CD4-positive, alpha-beta T cell treated with Interleukin-6 at 100 ng/mL for 8 hours (primary cell): ENCODE measurements at regions not wholly inside any gene's neighbourhood (a gene's known extent, or its start where the extent isn't known, plus 50 kb on each side); places are given as distances from the start of the nearest gene placed in this dataset.
A peak's percentile ranks its signal among the peaks of the same experiment; 100 is the strongest.
"Not testable (repeated sequence)": the region's sequence is repeated elsewhere in the genome, so short reads cannot be mapped to it uniquely, and the experiment has no call there.

Source experiments
- DNase-seq: peaks from one replicate; pipeline ENCODE4 v3.0.0-alpha.2; 2020; ENCODE audit warnings: mixed read lengths, low spot score

DNA sequence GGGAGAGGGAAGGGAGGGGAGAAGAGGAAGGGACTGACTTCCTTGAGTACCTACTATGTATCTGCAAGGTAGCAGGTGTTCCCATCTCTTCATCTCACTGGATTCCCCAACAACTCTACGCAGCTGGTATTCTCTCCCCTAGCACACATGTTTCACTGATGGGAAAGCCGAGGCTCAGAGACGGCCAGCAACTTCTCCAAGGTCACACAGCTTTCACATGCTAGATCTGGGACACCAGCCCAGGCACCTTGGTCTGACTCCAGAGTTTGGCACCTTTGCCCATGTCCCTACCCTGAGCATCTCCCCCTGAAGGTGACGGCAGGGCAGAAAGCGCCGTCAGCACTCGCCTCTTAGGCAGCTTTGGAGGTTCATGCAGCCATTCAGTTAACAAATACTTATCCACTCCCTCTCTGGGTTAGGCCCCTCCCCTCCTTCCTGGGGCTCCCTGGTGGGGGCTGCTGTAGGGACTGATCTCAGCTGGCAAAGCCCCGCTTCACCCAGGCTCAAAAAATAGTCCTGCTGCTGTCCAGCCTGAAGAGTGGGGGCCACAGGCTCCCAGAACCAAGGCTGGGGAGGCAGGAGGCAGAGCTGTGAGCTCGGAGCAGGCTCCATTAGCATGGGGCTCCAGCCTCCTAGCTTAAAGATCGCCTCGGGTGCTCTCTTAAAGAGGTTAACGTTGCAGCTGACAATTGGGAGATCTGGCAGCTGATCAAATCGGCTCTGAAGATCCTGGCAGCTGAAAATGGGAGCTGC lies 79.4 kb downstream of the IGLL1 start:
- no peak for DNase-seq

DNA sequence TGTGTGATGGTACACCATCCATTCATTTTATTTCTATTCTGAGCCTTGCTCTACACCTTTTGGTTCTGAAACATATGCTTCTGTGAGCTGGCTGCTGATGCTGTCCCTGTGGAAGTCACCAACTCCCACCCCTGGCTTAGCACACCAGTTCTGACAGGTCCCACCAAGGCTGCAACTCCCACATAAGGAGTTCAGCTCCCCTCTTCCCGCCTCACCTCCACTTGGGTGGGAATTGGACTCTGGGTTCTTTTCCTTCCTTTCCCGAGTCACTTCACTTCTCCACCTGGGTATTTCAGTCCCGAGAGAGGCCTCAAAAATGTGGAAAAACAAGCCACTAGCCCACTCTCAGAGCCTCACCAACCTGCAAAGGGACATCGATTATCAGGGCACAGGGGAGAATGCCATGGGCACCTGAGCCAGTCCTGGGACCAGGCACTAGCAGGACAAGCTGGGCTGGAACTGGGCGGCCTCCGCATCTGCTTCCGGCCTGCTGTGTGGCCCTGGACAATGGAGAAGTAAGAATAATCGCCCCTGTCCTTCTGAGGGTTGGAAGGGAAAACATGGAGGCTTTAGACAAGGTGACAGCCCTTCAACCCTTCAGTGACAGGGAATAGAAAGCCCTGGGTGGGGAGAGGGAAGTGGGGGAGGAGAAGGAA lies 80.1 kb downstream of the IGLL1 start:
- no peak for DNase-seq

DNA sequence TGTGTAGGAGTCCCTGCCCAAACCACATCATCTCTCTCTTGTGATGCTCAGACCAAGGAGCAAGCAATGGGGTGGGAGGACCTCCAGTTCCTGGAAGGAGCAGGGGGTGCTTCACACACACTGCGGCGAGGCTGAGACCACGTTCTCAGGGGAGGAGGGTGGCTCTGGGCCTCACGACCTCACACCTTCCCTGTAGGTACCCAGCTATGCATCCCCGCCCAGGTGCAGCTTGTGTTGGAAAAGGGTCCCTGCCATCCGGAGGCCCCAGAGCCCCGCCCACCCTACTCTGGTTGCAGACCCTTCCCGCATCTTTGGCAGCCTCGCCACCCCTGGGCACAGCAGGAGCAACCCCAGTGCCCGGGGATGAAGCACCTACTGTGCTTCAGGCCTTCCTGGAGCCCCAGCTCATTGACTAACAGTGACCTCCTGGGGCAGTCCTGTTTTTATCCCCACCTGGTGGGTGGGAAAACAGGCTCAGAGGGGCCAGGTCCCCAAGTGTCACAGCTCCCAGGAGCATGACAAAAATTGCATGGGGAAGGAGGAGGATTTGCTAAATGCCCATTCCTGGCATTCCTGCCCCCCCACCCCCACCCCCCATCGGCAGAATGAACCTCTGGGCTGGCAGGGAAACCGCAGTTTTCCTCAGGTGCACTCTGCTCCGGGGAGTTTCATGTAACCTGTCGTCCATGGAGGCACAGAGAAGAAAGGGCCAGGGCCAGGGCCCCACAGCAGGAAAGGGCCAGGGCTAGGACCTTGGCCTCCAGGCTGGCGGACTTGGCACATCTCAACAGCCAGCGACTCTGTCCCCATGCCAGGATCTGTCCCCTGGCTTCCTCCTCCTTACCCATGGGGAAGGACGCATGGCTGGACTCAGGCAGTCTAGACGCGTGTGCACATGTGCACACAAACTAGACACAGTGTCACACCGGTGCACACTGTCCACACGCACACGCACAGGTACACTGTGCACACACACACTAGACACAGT lies 81.0 kb downstream of the IGLL1 start:
- no peak for DNase-seq

DNA sequence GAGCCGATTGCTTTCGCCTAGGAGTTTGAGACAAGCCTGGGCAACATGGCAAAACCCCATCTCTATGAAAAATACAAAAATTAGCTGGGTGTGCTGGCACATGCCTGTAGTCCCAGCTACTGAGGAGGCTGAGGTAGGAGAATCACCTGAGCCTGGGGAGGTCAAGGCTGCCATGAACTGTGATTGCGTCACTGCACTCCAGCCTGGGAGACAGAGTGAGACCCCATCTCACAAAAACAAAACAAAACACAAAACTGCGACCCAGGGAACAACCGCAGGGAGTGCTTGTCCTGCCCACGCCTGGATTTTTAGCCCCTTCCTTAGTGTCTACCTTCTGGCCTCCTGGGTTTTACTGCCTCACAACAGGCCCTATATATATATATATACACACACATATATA lies 82.2 kb downstream of the IGLL1 start:
- DNase-seq, result not testable (repeated sequence)

DNA sequence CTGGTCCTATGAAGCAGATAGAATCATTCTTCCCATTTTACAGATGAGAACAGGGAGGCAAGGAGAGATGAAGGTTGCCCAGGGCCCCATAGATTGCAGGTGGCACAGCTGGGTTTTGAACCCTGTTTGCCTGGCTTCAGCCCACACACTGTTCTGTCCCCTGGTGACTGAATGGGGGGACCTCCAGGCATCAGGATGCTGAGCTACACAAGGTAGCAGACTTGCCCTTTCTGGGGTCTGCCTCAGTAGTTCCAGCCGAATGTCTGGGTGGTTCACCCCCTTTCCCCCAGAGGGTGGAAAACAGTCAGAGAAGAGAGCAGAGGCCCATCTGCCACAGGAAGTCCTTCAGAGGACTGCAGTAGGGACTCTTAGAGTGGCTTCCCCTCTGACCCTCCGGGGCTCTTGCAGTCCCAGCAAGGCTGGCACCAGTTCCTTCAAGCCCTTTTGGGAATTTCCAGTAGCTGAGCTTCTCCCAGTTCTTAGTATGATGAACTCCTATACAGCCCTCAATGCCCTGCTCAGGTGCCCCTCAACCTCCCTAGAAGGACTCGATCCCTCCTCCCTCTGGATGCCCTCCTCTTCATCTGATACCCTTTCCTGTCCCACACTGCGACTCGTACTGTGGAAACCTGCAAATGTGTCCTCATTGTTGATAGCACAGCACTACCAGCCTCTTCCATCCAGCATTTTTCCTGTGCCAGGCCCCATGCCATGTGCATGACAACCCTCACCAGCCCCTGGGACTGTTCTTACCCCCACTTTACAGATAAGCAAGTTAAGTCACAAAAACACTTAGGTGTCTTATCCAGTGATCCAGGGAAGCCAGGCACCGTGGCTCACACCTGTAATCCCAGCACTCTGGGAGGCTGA lies 82.8 kb downstream of the IGLL1 start:
- DNase-seq, result no peak

DNA sequence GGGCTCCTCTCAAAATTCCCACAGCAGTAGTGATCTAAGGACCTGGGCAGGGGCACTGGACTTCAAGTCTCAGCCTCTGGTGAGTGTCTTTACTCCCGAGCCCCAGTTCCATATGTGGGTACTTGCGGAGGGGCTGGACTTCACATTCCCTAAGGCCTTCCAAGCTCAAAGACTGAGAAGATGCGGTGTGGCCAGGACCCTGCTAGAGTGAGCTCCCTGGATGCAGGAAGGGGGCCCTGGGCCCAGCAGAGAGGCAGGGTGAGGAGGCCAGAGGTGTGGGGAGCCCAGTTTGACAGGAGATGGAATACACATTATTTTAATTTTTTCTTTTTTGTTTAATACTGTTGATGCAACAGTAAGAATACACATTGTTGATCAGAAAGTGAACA lies 83.7 kb downstream of the IGLL1 start:
- no peak for DNase-seq

DNA sequence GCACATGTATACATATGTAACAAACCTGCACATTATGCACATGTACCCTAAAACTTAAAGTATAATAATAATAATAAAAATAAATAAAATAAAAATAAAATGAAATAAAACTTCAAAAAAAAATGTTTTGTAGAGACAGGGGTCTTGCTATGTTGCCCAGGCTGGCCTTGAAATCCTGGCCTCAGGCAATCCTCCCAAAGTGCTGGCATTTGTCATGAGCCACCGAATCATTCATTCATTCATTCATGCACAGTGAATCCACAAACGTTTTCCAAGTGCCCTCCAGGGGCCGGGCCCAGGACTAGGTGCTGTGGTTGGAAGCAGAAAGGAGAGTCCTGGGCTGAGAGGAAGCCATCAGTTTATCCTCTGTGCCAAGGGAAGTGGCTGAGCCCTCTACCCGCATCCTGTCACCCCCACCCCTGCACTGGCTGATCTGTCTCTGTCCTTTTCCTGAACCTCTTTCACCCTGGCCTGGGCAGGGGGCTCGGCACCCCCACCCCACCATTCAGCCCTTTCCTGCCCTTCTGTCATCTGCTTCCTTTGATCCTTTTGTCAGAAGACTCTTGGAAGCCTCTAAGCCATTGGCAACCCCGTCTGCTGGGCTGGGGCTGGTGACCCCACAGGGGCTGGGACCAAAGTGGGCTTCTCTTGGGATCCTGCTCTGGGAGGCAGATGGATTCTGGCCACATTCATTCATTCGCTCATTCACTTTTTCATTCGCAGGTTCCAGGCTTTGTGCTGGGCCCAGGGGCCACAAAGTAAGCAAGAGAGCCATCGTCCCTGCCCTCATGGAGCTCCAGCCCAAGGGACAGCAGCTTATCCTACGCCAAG lies 84.3 kb downstream of the IGLL1 start:
- DNase-seq, result peak; percentile 12

DNA sequence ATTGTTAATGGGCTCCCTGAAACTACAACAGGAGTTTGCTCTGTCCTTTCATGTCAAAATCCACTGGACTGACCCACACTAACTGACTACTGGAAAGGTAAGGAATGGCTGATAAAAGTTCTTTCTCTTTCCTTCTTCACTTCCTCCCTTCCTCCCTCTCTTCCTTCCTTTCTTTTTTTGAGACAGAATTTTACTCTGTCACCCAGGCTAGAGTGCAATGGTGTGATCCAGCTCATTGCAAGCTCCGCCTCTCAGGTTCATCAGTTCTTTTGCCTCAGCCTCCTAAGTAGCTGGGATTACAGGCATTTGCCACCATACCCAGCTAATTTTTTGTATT lies 85.2 kb downstream of the IGLL1 start:
- no peak for DNase-seq

DNA sequence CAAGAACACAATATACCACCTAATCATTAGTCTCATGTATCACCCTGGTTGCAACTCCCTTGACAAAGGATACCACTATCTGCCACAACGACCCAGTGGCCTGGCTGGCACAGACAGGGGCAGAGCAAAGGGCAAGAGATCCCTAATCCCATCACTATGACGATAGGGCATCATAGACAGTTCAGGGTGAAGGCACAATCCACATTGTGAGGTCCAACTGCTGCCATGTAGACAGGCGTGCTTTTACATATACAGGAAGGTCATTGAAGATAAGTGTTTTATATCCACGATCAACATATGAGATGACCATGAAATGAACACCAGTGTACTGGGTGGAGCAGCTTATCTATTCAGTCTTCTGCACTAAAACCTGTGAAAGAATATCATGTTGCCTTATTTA lies 94.6 kb downstream of the IGLL1 start:
- no peak for DNase-seq

DNA sequence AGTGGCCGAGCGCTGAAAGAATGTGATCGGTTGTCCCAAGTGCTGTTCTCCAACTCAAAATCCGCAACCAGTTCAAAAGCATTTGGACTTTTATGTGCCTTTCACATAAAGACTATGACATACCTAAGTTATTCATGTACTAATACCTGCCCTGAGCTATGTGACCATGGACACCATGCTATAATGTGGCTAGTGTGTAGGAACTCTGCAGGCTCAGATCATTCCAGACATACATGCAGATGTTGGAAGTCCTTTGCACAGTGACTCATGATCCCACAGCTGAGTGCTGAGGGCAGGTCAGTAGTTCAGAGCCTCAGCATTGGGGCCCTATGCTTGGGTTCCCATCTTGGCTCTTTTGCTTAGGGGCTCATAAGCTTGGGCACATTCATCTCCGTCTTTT lies 95.4 kb downstream of the IGLL1 start:
- no peak for DNase-seq

DNA sequence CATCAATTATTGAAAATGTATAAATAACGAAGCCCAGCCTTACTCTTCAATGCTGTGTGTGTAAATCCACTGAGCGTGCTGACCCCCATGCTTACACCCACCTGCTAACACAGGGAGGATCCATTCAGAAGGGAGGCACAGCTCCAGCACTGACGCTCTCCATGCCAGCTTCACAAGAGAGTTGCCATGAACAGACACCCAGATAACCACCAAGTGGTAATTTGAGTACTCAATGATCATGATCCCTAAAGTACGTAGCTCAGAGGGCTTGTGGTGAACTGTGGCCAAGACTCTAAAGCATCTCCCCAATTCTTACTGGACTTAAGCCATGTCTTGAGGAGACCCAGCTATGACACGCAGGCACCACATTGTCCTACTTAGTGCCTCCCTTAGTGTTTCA lies 98.7 kb downstream of the IGLL1 start:
- no peak for DNase-seq

DNA sequence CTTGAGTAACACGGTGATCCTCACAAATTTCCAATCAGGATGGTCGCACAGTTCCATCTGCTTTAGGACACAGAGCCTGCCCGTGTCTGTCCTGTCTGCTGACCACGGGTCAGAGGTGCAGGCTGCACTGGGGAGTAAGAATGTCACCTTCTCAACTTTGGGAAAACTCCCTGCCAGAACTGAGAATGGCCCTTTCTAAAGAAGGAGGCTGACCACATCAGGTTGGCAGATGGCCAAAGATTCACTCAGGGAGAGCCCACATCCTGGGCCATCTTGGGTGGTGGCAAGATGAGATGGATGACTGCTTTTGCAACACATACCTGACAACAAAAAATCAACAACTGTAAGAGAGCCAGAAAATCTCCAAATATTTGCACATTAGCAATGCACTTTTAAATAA lies 101.9 kb downstream of the IGLL1 start:
- no peak for DNase-seq

DNA sequence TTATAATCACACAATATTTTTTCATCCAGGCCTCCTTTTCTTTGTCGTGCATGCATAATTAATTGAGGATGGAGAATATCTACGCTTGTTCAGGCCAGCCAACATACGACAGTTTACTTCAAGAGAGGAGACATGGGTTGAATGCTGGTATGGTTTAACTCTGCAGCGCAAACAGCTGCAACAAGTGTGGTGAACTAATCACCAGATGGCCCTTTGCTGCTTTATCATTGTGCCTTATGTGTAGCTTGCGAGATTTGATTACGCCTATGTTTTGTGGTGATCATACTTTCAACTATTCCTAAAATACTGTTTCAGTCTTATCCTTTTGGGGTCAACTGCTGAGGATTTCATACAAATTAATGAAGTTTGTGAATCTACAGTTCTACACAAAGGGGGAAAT lies 105.6 kb downstream of the IGLL1 start:
- DNase-seq, result not testable (repeated sequence)

DNA sequence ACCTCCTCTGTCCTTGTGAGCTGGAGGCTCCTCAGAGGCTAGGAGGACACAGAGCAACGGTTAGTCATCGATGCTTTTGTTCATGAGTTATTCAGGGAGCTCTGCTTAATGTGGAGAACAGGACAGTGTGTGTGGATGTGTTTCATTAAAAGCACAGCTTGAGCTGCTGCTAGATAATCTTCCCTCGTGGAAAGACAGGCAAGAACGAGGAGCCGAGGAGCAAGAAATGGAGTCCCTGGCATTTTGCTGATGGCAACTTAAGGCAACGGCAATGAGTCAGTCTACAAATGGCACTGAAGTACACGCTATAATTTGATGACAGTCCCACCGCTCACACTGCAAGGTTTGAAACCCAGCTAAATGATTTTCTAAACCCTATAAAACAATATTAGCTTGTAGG lies 106.2 kb downstream of the IGLL1 start:
- DNase-seq, result no peak

DNA sequence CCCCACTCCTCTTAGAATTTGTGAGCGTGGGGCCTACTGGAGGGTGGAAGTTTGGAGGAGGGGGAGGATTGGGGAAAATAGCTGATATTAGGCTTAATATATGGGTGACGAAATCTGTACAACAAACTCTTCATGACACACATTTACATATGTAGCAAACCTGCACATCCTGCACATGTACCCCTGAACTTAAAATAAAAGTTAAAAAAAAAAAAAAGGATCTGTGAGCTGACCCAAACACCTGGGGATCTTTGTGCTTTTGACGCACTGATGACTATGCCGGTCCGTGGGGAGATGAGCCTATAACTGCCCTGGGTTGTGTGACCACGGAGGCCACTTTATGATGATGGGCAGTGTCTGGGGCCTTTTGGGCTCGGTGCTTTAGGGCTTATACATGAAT lies 107.7 kb downstream of the IGLL1 start:
- not testable (repeated sequence) for DNase-seq

DNA sequence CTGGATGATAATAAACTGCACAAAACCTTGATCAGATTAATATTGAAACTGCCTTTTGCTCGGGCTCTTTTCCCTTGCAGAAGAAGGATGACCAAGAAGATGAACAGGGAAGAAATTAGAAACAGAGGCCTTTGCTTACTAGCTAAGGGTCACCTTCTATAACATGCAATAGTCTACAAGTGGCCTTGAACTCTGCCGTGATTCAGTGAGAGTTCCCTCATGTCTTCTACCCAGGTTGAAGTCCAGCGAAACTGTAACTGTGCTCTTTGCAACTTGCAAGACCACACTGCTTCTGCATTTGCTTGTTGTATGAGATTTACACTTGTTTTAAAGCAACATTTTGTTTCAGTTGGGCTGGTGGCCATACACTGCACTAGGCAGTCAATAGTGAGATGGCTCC lies 108.4 kb downstream of the IGLL1 start:
- no peak for DNase-seq

DNA sequence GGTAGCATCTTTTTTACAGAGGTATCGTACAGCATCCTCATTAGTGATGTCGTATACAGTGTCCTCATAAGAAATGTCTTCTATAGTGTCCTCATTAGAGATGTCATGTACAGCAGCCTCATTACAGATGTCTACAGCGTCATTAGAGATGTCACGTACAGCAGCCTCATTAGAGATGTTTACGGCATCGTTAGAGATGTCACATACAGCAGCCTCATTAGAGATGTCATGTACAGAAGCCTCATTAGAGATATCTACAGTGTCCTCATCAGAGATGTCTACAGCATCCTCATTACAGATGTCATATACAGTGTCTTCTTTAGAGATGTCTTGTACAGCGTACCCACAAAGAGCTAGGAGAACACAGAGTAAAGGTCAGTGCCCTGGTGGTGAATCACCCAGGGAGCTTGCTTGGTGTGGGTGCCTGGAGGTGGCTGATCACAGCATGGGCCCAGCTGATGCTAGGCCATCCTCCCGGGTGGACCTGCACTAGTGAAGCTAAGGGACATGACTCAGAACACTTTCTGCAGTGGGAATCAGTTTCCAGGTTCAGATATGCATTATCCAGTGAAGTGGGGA lies 109.2 kb downstream of the IGLL1 start:
- DNase-seq, result no peak

DNA sequence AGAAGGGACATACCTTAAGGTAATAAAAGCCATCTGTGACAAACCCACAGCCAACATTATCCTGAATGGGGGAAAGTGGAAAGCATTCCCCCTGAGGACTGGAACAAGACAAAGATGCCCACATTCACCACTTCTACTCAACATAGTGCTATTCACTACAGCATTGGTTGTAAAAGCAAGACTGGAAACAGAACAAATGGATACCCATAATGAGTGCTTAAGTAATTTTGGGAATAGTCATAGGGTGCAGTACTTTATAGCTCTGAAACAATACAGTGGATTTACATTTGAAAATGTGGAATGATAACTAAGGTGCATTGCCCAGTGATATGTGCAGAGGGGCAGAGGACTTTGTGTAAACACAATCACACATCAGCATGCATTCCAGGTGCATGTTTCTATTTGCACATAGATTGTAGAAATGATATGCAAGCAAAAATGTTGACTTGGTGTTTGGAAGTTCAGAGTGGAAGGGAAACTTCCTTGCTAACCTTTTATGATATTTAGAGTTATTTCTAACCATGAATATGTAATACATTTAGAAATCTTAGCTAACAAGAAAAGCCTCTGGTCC lies 112.3 kb downstream of the IGLL1 start:
- DNase-seq, result no peak

DNA sequence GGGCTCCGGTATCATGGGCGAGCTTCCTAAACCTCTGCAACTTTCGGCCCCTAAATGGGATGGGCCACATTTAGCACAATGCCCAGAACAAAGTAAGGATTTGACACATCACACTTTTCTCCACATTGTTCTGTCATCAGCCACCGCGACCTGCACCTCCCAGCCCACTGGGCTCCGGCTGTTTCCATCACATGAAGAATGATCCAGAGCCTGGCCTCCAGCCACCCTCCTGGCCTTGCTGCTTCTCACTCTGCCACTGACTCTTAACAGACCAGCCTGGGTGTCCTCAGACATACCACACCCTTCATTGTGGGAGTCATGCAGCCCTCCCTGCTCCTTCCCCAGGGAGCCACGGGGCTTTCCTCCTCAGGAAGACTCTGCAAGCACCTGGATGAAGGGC lies 113.7 kb downstream of the IGLL1 start:
- DNase-seq, result no peak

DNA sequence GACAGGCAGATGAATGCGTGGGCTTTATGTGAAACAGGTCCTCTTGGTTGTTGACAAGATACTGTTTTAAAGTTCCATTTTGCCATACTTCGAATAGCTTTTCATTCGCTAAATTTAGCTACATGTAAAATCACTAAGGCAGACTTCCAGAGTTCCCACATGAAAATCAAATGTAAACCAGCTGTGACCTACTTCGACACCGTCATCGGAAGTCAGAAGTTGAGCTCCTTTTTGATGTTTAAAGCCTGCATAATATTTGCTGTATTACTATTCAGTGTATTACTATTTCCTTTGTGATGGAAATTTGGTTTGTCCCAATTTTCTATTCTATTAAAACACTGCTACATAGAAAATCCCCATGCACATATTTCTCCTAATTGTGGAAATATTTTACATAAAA lies 115.3 kb downstream of the IGLL1 start:
- DNase-seq, result not testable (repeated sequence)
